ENCODE measurements at regions not wholly inside any gene's neighbourhood (a gene's known extent, or its start where the extent isn't known, plus 50 kb on each side); places are given as distances from the start of the nearest gene placed in this dataset.

GRCh38 chr2:349390-349789 lies 61.5 kb upstream of the ALKAL2 start:
- no peaks in the 10 kb centered on the region for H3K27me3 ChIP-seq (ENCODE audit: insufficient read depth, low read length)
- intact Hi-C loops (cut with micrococcal nuclease): no loop called here
- H3K27ac ChIP-seq (ENCODE audit: low read depth, low read length): no peak overlapping the region
- H3K27me3 Mint-ChIP-seq: peaks cover 17 to 24% of the 10 kb centered on the region in 2 donors
- ChIA-PET CTCF (ENCODE audit: partially characterized antibody) (no interaction called here), POLR2A (ENCODE audit: partially characterized antibody) (no interaction called here)
- no peaks in the 10 kb centered on the region for H3K36me3 Mint-ChIP-seq
- no peaks in the 10 kb centered on the region for H3K4me1 ChIP-seq (ENCODE audit: insufficient read depth, low read length)
- H3K4me3 Mint-ChIP-seq: no peak overlapping the region
- peaks cover 0 to 3% (median 0%) of the 10 kb centered on the region in 8 donors for H3K9me3 Mint-ChIP-seq
- no peaks in the 10 kb centered on the region for H3K9me3 ChIP-seq (ENCODE audit: control insufficient read depth in 1 of 2, low read length in 2 of 2)
- H3K36me3 ChIP-seq (ENCODE audit: insufficient read depth, low read length): no peaks in the 10 kb centered on the region
- no peaks in the 10 kb centered on the region for H3K4me1 Mint-ChIP-seq
- H3K4me3 ChIP-seq (ENCODE audit: low read length in 2 of 2): no peak overlapping the region
- DNase-seq: no peak
- no peak overlapping the region for H3K27ac Mint-ChIP-seq

DNA sequence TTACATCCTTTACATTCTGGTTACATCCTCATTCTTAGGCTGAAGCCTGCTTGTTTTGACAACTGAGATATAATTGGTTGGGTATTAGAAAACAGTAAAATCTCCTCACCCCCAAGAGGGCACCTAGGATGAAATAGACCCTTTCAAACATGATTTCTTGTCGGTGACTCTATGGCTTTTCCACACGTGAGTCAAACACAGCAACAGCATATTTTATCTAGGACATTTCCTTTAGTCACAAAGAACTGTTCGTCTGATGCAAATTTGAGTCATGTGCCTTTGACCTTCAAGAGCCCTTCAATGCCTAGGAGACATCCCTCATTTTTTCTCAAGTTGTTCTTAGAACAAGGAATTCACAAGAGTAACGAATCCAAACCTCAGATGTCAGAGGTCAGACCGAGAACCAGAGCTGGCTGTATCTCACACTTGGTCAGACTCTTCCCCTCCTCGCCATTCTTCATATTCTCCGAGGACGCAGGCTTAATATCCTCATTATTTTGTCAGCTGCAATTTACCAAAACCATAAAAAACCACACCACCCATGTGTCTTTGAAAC lies 60.5 kb upstream of the ALKAL2 start:
- Mint-ChIP-seq H3K4me3 (no peak overlapping the region), H3K36me3 (no peaks in the 10 kb centered on the region), H3K4me1 (peaks cover 0 to 1% (median 0%) of the 10 kb centered on the region in 4 donors), H3K9me3 (peaks cover 0 to 3% (median 0%) of the 10 kb centered on the region in 8 donors), H3K27ac (no peak overlapping the region), H3K27me3 (peaks cover 16 to 25% of the 10 kb centered on the region in 2 donors)
- H3K27ac ChIP-seq (ENCODE audit: low read depth, low read length): no peak overlapping the region
- no peaks in the 10 kb centered on the region for H3K9me3 ChIP-seq (ENCODE audit: control insufficient read depth in 1 of 2, low read length in 2 of 2)
- DNase-seq: no peak
- H3K4me3 ChIP-seq (ENCODE audit: low read length in 2 of 2): no peak overlapping the region
- no peaks in the 10 kb centered on the region for H3K4me1 ChIP-seq (ENCODE audit: insufficient read depth, low read length)
- CTCF ChIA-PET (ENCODE audit: partially characterized antibody): no interaction called here
- POLR2A ChIA-PET (ENCODE audit: partially characterized antibody): no interaction called here
- no peaks in the 10 kb centered on the region for H3K27me3 ChIP-seq (ENCODE audit: insufficient read depth, low read length)
- intact Hi-C loops (cut with micrococcal nuclease): no loop called here
- no peaks in the 10 kb centered on the region for H3K36me3 ChIP-seq (ENCODE audit: insufficient read depth, low read length)

DNA sequence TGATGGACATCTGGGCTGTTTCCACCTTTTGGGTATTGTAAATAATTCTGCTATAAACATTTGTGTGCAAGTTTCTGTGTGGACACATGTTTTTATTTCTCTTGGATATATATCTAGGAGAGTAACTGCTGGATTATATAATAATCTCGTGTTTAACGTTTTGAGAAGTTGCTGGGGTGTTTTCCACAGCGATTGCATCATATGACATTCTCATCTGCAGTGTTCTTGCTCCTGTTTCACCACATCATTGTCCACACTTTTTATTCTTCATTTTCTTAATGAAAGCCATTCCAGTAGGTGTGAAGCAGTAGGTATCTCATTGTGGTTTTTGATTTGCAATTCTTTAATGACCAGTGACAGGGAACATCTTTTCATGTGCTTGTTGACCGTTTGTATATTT lies 56.9 kb upstream of the ALKAL2 start:
- intact Hi-C loops (cut with micrococcal nuclease): no loop called here
- no peaks in the 10 kb centered on the region for H3K9me3 ChIP-seq (ENCODE audit: control insufficient read depth in 1 of 2, low read length in 2 of 2)
- H3K27ac ChIP-seq (ENCODE audit: low read depth, low read length): no peak overlapping the region
- no peaks in the 10 kb centered on the region for H3K4me1 ChIP-seq (ENCODE audit: insufficient read depth, low read length)
- Mint-ChIP-seq H3K9me3 (peaks cover 0 to 4% (median 0%) of the 10 kb centered on the region in 8 donors), H3K4me3 (no peak overlapping the region), H3K36me3 (no peaks in the 10 kb centered on the region), H3K27me3 (peaks cover 9 to 25% of the 10 kb centered on the region in 2 donors), H3K4me1 (peaks cover 0 to 6% (median under 1%) of the 10 kb centered on the region in 4 donors), H3K27ac (no peak overlapping the region)
- no peak overlapping the region for H3K4me3 ChIP-seq (ENCODE audit: low read length in 2 of 2)
- no peaks in the 10 kb centered on the region for H3K36me3 ChIP-seq (ENCODE audit: insufficient read depth, low read length)
- no peak for DNase-seq
- POLR2A ChIA-PET (ENCODE audit: partially characterized antibody): no interaction called here
- no peaks in the 10 kb centered on the region for H3K27me3 ChIP-seq (ENCODE audit: insufficient read depth, low read length)
- CTCF ChIA-PET (ENCODE audit: partially characterized antibody): no interaction called here

DNA sequence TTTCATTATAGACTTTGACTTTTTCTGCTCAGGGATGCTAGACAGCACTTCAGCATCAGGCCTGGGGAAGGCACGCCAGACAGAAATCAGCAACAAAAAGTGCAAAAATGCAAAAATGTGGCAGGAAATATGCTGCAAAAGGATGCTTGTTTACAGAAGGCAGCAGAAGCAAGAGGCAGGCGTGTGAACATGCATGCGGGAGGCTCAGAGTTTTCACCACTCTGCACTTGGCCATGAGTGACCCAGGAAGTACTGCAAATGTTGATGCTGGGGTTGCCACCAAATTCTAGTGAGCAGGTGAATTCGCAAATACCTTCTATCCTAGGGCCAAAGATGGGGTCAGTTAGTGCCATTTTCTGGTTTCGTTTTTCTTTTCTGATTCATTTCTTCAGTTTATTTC lies 55.5 kb upstream of the ALKAL2 start:
- POLR2A ChIA-PET (ENCODE audit: partially characterized antibody): no interaction called here
- Mint-ChIP-seq H3K27me3 (peaks cover 9 to 33% of the 10 kb centered on the region in 2 donors), H3K36me3 (peaks cover 0 to 4% of the 10 kb centered on the region in 2 donors), H3K4me3 (no peak overlapping the region), H3K27ac (peak overlapping the region in 1 of 7 donors; percentile 1), H3K9me3 (peaks cover 3 to 11% (median 7%) of the 10 kb centered on the region in 8 donors), H3K4me1 (peaks cover 0 to 6% (median under 1%) of the 10 kb centered on the region in 4 donors)
- Histone ChIP-seq H3K4me3 (ENCODE audit: low read length in 2 of 2) (no peak overlapping the region), H3K27me3 (ENCODE audit: insufficient read depth, low read length) (peaks cover 6% of the 10 kb centered on the region), H3K36me3 (ENCODE audit: insufficient read depth, low read length) (no peaks in the 10 kb centered on the region), H3K4me1 (ENCODE audit: insufficient read depth, low read length) (no peaks in the 10 kb centered on the region), H3K9me3 (ENCODE audit: control insufficient read depth in 1 of 2, low read length in 2 of 2) (peaks cover 0 to 4% of the 10 kb centered on the region in 2 donors), H3K27ac (ENCODE audit: low read depth, low read length) (no peak overlapping the region)
- CTCF ChIA-PET (ENCODE audit: partially characterized antibody): no interaction called here
- intact Hi-C loops (cut with micrococcal nuclease): no loop called here
- no peak for DNase-seq

GRCh38 chr2:341912-342311 lies 54.0 kb upstream of the ALKAL2 start:
- no peak overlapping the region for H3K27ac ChIP-seq (ENCODE audit: low read depth, low read length)
- Mint-ChIP-seq H3K9me3 (peaks cover 6 to 25% (median 20%) of the 10 kb centered on the region in 8 donors), H3K27ac (no peak overlapping the region), H3K4me1 (peaks cover 0 to 6% (median under 1%) of the 10 kb centered on the region in 4 donors), H3K27me3 (peaks cover 7 to 31% of the 10 kb centered on the region in 2 donors), H3K4me3 (no peak overlapping the region), H3K36me3 (peaks cover 2 to 10% of the 10 kb centered on the region in 2 donors)
- H3K9me3 ChIP-seq (ENCODE audit: control insufficient read depth in 1 of 2, low read length in 2 of 2): peaks cover 0 to 10% of the 10 kb centered on the region in 2 donors
- peaks cover 6% of the 10 kb centered on the region for H3K27me3 ChIP-seq (ENCODE audit: insufficient read depth, low read length)
- no peak for DNase-seq
- ChIA-PET POLR2A (ENCODE audit: partially characterized antibody) (no interaction called here), CTCF (ENCODE audit: partially characterized antibody) (no interaction called here)
- no peak overlapping the region for H3K4me3 ChIP-seq (ENCODE audit: low read length in 2 of 2)
- H3K36me3 ChIP-seq (ENCODE audit: insufficient read depth, low read length): no peaks in the 10 kb centered on the region
- no peaks in the 10 kb centered on the region for H3K4me1 ChIP-seq (ENCODE audit: insufficient read depth, low read length)
- intact Hi-C loops (cut with micrococcal nuclease): no loop called here

- no peak for DNase-seq
- intact Hi-C loops (cut with micrococcal nuclease): no loop called here
- H3K27me3 ChIP-seq (ENCODE audit: insufficient read depth, low read length): peaks cover 6% of the 10 kb centered on the region
- H3K27ac ChIP-seq (ENCODE audit: low read depth, low read length): no peak overlapping the region
- no peaks in the 10 kb centered on the region for H3K36me3 ChIP-seq (ENCODE audit: insufficient read depth, low read length)
- no peak overlapping the region for H3K4me3 ChIP-seq (ENCODE audit: low read length in 2 of 2)
- H3K4me1 ChIP-seq (ENCODE audit: insufficient read depth, low read length): no peaks in the 10 kb centered on the region
- Mint-ChIP-seq H3K27me3 (peaks cover 4 to 26% of the 10 kb centered on the region in 2 donors), H3K4me3 (no peak overlapping the region), H3K9me3 (peaks cover 6 to 33% (median 26%) of the 10 kb centered on the region in 8 donors), H3K4me1 (peaks cover 0 to 6% (median under 1%) of the 10 kb centered on the region in 4 donors), H3K27ac (no peak overlapping the region), H3K36me3 (peaks cover 4 to 12% of the 10 kb centered on the region in 2 donors)
- ChIA-PET CTCF (ENCODE audit: partially characterized antibody) (no interaction called here), POLR2A (ENCODE audit: partially characterized antibody) (no interaction called here)
- H3K9me3 ChIP-seq (ENCODE audit: control insufficient read depth in 1 of 2, low read length in 2 of 2): peaks cover 0 to 10% of the 10 kb centered on the region in 2 donors
Measured at GRCh38 chr2:341017-341542, 53.2 kb upstream of the ALKAL2 start.

All from CD4-positive, alpha-beta memory T cell (primary cell).